ENCODE measurements at regions not wholly inside any gene's neighbourhood (a gene's known extent, or its start where the extent isn't known, plus 50 kb on each side); places are given as distances from the start of the nearest gene placed in this dataset.

DNA sequence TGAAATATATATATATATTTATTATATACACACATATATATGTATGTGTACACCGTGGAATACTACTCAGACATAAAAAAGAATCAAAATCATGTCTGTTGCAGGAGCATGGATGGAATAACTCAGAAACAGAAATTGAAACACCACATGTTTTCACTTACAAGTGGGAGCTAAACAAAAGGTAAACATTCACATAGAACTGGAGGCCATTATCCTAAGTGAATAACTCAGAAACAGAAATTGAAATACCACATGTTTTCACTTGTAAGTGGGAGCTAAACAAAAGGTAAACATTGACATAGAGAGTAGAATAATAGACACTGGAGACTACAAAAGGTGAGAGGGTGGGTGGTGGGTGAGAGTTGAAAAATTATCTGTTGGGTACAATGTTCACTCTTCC, 171.5 kb upstream of the GOLIM4 start:
- TF ChIP-seq RFX5 (IDR thresholded peaks at IDR 0.05; ENCODE audit: low read depth, low read length) (no peak), POLR2A (IDR thresholded peaks at IDR 0.05; ENCODE audit: low read depth, low read length) (no peak), RAD21 (IDR thresholded peaks at IDR 0.05; ENCODE audit: low read length) (no peak), MXI1 (IDR thresholded peaks at IDR 0.05; ENCODE audit: borderline replicate concordance, low read depth, low read length) (no peak), NFE2L2 (IDR thresholded peaks at IDR 0.05; ENCODE audit: low read depth, low read length) (no peak), BHLHE40 (IDR thresholded peaks at IDR 0.05; ENCODE audit: low read depth, low read length) (no peak)
- TF ChIP-seq, protein P1, sequence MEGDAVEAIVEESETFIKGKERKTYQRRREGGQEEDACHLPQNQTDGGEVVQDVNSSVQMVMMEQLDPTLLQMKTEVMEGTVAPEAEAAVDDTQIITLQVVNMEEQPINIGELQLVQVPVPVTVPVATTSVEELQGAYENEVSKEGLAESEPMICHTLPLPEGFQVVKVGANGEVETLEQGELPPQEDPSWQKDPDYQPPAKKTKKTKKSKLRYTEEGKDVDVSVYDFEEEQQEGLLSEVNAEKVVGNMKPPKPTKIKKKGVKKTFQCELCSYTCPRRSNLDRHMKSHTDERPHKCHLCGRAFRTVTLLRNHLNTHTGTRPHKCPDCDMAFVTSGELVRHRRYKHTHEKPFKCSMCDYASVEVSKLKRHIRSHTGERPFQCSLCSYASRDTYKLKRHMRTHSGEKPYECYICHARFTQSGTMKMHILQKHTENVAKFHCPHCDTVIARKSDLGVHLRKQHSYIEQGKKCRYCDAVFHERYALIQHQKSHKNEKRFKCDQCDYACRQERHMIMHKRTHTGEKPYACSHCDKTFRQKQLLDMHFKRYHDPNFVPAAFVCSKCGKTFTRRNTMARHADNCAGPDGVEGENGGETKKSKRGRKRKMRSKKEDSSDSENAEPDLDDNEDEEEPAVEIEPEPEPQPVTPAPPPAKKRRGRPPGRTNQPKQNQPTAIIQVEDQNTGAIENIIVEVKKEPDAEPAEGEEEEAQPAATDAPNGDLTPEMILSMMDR (conservative IDR thresholded peaks at IDR 0.05; ENCODE audit: low read depth, low read length): no peak
- TF ChIP-seq, protein P2, sequence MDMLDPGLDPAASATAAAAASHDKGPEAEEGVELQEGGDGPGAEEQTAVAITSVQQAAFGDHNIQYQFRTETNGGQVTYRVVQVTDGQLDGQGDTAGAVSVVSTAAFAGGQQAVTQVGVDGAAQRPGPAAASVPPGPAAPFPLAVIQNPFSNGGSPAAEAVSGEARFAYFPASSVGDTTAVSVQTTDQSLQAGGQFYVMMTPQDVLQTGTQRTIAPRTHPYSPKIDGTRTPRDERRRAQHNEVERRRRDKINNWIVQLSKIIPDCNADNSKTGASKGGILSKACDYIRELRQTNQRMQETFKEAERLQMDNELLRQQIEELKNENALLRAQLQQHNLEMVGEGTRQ (IDR thresholded peaks at IDR 0.05; ENCODE audit: low read depth, low read length): no peak
